T1000 (cell line): ENCODE measurements at regions not wholly inside any gene's neighbourhood (a gene's known extent, or its start where the extent isn't known, plus 50 kb on each side); places are given as distances from the start of the nearest gene placed in this dataset.
A peak's percentile ranks its signal among the peaks of the same experiment; 100 is the strongest.

Source experiments
- DNase-seq: peaks from one replicate; lab custom pipeline; 2025; ENCODE audit warnings: mixed read lengths; lab: John Stamatoyannopoulos, UW

DNA sequence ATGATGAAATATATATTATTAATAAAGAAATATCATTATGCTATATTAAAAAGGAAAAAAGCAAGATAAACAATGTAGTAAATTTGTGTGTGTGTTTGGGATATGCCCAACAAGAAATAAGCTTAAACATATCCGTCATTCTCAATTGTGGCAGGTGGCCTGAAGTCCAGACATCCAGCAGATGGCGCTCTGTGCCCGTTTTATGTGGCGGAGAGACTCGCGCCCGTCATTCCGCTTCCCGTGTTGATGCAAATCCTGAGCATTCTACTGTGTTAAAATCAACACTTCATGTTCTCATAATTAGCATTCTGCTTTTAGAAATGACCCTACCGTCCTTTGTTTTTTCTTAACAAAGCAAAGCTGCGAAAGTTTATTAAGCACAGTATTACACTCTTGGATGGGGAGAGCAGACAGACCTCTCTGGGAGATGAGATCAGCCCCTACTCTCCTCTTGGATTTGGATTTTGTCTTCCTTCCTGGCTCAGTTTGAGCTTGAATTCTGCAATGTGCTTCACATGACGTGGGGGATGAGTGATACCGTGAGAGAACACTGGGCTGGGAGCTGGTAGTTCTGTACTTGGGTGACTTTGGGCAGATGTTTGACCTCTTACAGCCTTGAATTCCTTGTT, 125.8 kb downstream of the MCHR2 start:
- peak; percentile 37 for DNase-seq
